ENCODE measurements at regions not wholly inside any gene's neighbourhood (a gene's known extent, or its start where the extent isn't known, plus 50 kb on each side); places are given as distances from the start of the nearest gene placed in this dataset.

- TF ChIP-seq CTCF (IDR thresholded peaks at IDR 0.05 in 4 of 5, conservative IDR thresholded peaks at IDR 0.05 in 1 of 5) (no peak), POLR2A (IDR thresholded peaks at IDR 0.05) (no peak)
Measured at GRCh38 chr14:61609884-61610283, 85.4 kb upstream of the HIF1A start.
